IPS DF 6.9 (cell line): ENCODE measurements at regions not wholly inside any gene's neighbourhood (a gene's known extent, or its start where the extent isn't known, plus 50 kb on each side); places are given as distances from the start of the nearest gene placed in this dataset.

Experiments used
- DNase-seq: peaks from one replicate; pipeline ENCODE4 v3.0.0-alpha.2; 2013; ENCODE audit warnings: low read depth, low spot score
- H3K27ac ChIP-seq: one replicate; pipeline ENCODE4 v1.5.1; 2013; ENCODE audit warnings: low read length, control low read depth
- H3K27me3 ChIP-seq: 2 replicates; pipeline ENCODE4 v1.6.1; 2013; ENCODE audit warnings: mild to moderate bottlenecking, low read length; ENCODE audit not compliant: control insufficient read depth, insufficient read depth
- H3K36me3 ChIP-seq: 2 replicates; pipeline ENCODE4 v1.6.1; 2013; ENCODE audit warnings: low read length; ENCODE audit not compliant: control insufficient read depth, insufficient read depth
- H3K4me1 ChIP-seq: 2 replicates; pipeline ENCODE4 v1.6.1; 2013; ENCODE audit warnings: low read length; ENCODE audit not compliant: control insufficient read depth, insufficient read depth
- H3K4me3 ChIP-seq: 2 replicates; pipeline ENCODE4 v1.5.1; 2013; ENCODE audit warnings: mild to moderate bottlenecking, low read length
- H3K9me3 ChIP-seq: 2 replicates; pipeline ENCODE4 v1.6.1; 2013; ENCODE audit warnings: low read length, inconsistent platforms; ENCODE audit not compliant: control insufficient read depth, insufficient read depth
- WGBS: extraction: QIAGEN DNeasy Blood & Tissue Kit; methylation state at CpG from one replicate; pipeline ENCODE4 v1.1.7; 2013; ENCODE audit warnings: mixed read lengths, missing lambda C conversion rate; ENCODE audit not compliant: insufficient read length, insufficient coverage; 5-methylcytosine and 5-hydroxymethylcytosine counted together

DNA sequence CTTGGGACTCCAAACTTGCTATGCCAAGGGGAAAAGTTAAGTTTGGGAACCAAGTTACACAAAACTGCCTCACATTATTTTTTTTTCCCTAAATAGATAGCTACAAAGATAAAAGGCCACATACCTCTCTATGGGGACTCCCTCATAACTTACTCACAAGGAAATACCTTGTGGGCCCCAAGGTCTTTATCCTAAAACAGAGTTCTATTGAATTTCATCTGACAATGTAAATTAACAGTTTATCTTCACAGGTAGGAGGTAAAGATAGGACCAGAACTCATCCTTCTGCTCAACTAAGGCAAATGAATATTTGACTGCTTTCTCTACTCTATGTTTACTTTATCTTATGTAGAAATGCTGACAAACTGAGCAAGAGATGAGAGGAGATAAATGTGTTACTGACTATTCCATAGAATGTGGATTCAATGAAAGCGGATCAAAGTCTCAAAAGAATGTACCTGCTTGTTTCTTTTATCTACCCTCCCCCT is 1278.0 kb downstream of the OTOL1 start:
- Histone ChIP-seq H3K27ac (no peak overlapping the region), H3K36me3 (no peaks in the 10 kb centered on the region), H3K9me3 (no peaks in the 10 kb centered on the region), H3K4me3 (no peak overlapping the region), H3K27me3 (no peaks in the 10 kb centered on the region), H3K4me1 (no peaks in the 10 kb centered on the region; the same call in 1 of the 2 replicates)
- no CpG with 5 or more reads among the region's 1 CpG for WGBS
- DNase-seq: peak; percentile 2

- Histone ChIP-seq H3K27me3 (no peaks in the 10 kb centered on the region), H3K4me3 (no peak overlapping the region), H3K36me3 (no peaks in the 10 kb centered on the region), H3K9me3 (no peaks in the 10 kb centered on the region), H3K4me1 (no peaks in the 10 kb centered on the region; the same call in 1 of the 2 replicates), H3K27ac (no peak overlapping the region)
- no peak for DNase-seq
- no CpG with 5 or more reads among the region's 3 CpGs for WGBS
These were observed 1279.5 kb downstream of the OTOL1 start for GRCh38 chr3:162776148-162776547.

GRCh38 chr3:162777118-162777517 is 1280.5 kb downstream of the OTOL1 start:
- no peaks in the 10 kb centered on the region for H3K36me3 ChIP-seq
- H3K27me3 ChIP-seq: no peaks in the 10 kb centered on the region
- no peaks in the 10 kb centered on the region; the same call in 1 of the 2 replicates for H3K4me1 ChIP-seq
- WGBS: no CpG with 5 or more reads among the region's 1 CpG
- no peak overlapping the region for H3K4me3 ChIP-seq
- DNase-seq: no peak
- no peak overlapping the region for H3K27ac ChIP-seq
- no peaks in the 10 kb centered on the region for H3K9me3 ChIP-seq

DNA sequence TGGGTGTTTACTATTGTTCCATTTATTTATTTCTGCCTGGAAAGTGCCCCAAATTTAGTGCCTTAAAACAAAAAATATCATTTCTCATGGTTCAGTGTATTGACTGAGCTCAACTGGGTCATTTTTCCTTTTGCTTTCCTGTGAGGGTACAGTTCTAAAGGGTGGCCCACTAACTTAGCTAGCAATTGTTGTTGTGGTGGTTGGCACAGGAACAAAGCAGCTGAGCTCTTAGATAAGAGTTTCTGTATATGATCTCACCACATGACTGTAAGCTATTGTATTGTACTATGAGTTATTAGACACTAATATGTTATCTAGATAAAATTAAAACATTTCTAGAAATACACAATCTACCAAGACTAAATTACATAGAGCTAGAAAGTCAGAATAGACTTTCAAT is 1283.7 kb downstream of the OTOL1 start:
- Histone ChIP-seq H3K27ac (no peak overlapping the region), H3K9me3 (no peaks in the 10 kb centered on the region), H3K4me1 (no peaks in the 10 kb centered on the region), H3K4me3 (no peak overlapping the region), H3K36me3 (no peaks in the 10 kb centered on the region), H3K27me3 (no peaks in the 10 kb centered on the region)
- DNase-seq: no peak

- no peaks in the 10 kb centered on the region for H3K4me1 ChIP-seq
- no peak overlapping the region for H3K4me3 ChIP-seq
- H3K9me3 ChIP-seq: no peaks in the 10 kb centered on the region
- no CpG with 5 or more reads among the region's 2 CpGs for WGBS
- no peak for DNase-seq
- no peaks in the 10 kb centered on the region for H3K36me3 ChIP-seq
- H3K27me3 ChIP-seq: no peaks in the 10 kb centered on the region
- no peak overlapping the region for H3K27ac ChIP-seq
These were observed 1303.3 kb downstream of the OTOL1 start for GRCh38 chr3:162799910-162800309.

GRCh38 chr3:162802228-162802965 is 1305.8 kb downstream of the OTOL1 start:
- H3K9me3 ChIP-seq: no peaks in the 10 kb centered on the region
- no peak for DNase-seq
- no peaks in the 10 kb centered on the region for H3K36me3 ChIP-seq
- H3K4me3 ChIP-seq: no peak overlapping the region
- no CpG with 5 or more reads among the region's 4 CpGs for WGBS
- H3K27me3 ChIP-seq: no peaks in the 10 kb centered on the region
- no peak overlapping the region for H3K27ac ChIP-seq
- H3K4me1 ChIP-seq: no peaks in the 10 kb centered on the region

DNA sequence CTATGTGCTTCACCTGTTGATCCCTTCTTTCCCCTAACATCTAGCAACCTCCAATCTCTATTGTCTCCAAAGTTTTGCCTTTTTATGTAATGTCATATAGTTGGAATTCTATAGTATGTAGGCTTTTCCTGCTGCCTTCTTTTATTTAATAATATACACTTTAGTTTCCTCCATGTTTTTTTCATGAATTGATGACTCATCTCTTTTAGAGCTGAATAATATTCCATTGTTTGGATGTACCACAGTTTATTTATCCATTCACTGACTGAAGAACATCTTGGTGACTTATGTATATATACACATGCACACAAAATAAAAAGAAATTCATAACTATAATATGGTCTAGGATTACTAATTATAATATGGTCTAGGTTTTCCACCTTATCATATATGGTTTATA is 1314.2 kb downstream of the OTOL1 start:
- no peaks in the 10 kb centered on the region for H3K4me1 ChIP-seq
- H3K4me3 ChIP-seq: no peak overlapping the region
- no peak overlapping the region for H3K27ac ChIP-seq
- DNase-seq: no peak
- no peaks in the 10 kb centered on the region for H3K36me3 ChIP-seq
- no peaks in the 10 kb centered on the region for H3K27me3 ChIP-seq
- no peaks in the 10 kb centered on the region for H3K9me3 ChIP-seq

GRCh38 chr3:162842549-162843216 is 1346.1 kb downstream of the OTOL1 start:
- Histone ChIP-seq H3K36me3 (no peaks in the 10 kb centered on the region), H3K9me3 (no peaks in the 10 kb centered on the region), H3K4me1 (no peaks in the 10 kb centered on the region), H3K27me3 (no peaks in the 10 kb centered on the region), H3K4me3 (no peak overlapping the region), H3K27ac (no peak overlapping the region)
- DNase-seq: no peak
- WGBS: no CpG with 5 or more reads among the region's 4 CpGs

DNA sequence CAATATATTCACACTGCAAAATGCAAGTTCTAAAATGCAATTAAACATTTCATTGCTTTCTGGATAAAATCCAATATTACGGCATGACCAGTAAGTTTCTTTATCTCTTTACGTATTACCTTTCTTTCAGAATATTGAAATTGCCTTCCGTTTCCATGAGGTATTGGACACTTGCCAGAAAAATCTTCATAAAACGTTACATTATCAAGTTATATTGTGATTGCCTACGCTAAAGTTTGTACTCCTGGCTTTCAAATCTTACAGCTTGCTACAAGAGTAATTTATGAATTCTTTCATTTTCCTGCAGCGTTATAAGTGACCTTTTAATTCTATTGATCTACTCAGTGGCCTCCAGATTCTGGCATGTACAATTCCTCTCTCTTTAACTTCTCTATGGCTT is 1349.3 kb downstream of the OTOL1 start:
- no peak for DNase-seq
- Histone ChIP-seq H3K27ac (no peak overlapping the region), H3K9me3 (no peaks in the 10 kb centered on the region), H3K4me3 (no peak overlapping the region), H3K27me3 (no peaks in the 10 kb centered on the region), H3K36me3 (no peaks in the 10 kb centered on the region), H3K4me1 (no peaks in the 10 kb centered on the region)
- WGBS: no CpG with 5 or more reads among the region's 6 CpGs

DNA sequence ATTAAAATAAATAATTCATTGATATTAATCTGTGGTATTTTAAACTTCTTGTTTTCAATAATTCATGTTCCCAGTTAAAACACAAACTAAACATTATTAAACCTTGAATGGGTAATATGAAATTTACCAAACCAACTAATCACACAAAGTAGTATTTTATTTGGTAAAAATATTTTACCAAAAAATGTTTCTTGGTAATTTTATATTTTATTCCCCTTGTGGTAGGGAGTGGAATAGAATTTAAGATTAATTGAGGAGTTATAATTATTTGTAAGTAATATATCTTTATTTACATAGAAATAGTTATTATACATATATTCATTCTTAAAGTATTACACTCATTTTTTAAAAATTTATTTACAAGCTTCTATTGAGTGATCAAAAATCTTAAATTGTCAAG is 1350.9 kb downstream of the OTOL1 start:
- Histone ChIP-seq H3K27ac (no peak overlapping the region), H3K4me1 (no peaks in the 10 kb centered on the region), H3K36me3 (no peaks in the 10 kb centered on the region)

DNA sequence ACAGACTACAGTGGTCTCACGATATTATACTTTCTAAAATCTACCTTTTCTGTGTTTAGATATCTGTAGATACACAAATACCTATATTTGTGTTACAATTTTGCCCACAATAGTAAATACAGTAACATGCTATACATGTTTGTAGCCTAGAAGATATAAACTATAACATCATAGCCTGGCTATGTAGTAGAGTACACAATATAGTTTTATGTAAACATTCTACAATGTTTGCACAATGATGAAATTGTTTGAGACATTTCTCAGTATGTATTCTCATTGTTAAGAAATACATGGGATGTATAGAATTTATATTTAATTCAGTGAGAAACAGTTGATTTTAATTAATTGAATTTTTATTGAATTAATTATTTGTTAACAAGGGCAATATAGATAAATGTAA is 1367.0 kb downstream of the OTOL1 start:
- no peaks in the 10 kb centered on the region for H3K9me3 ChIP-seq
- no CpG with 5 or more reads among the region's 1 CpG for WGBS
- DNase-seq: no peak
- H3K27me3 ChIP-seq: no peaks in the 10 kb centered on the region
- no peak overlapping the region for H3K27ac ChIP-seq
- no peak overlapping the region for H3K4me3 ChIP-seq
- H3K4me1 ChIP-seq: no peaks in the 10 kb centered on the region
- H3K36me3 ChIP-seq: no peaks in the 10 kb centered on the region

More for the DNA sequence above, 1350.9 kb downstream of the OTOL1 start:
- no peak for DNase-seq
- Histone ChIP-seq H3K9me3 (no peaks in the 10 kb centered on the region), H3K27me3 (no peaks in the 10 kb centered on the region), H3K4me3 (no peak overlapping the region)
